ENCODE measurements at regions not wholly inside any gene's neighbourhood (a gene's known extent, or its start where the extent isn't known, plus 50 kb on each side); places are given as distances from the start of the nearest gene placed in this dataset.
"Not testable (repeated sequence)": the region's sequence is repeated elsewhere in the genome, so short reads cannot be mapped to it uniquely, and the experiment has no call there.

GRCh38 chr18:10100941-10101701 lies 187.3 kb downstream of the VAPA start:
- Histone ChIP-seq H3K9me3 (no peaks in the 10 kb centered on the region), H3K4me1 (no peaks in the 10 kb centered on the region), H3K9ac (ENCODE audit: low read depth in 2 of 2, low read length in 2 of 2) (no peak overlapping the region), H3K27me3 (no peaks in the 10 kb centered on the region), H3K27ac (no peak overlapping the region), H3K36me3 (no peaks in the 10 kb centered on the region), H3K4me3 (no peak overlapping the region)
- TF ChIP-seq CTCF (IDR thresholded peaks at IDR 0.05): no peak
- intact Hi-C loops (cut with DNase I): no loop called here
- DNase-seq: no peak

- Histone ChIP-seq H3K27ac (no peak overlapping the region), H3K9ac (ENCODE audit: low read depth in 2 of 2, low read length in 2 of 2) (no peak overlapping the region), H3K27me3 (no peaks in the 10 kb centered on the region), H3K4me3 (no peak overlapping the region), H3K36me3 (no peaks in the 10 kb centered on the region), H3K4me1 (no peaks in the 10 kb centered on the region), H3K9me3 (no peaks in the 10 kb centered on the region)
- DNase-seq: no peak
- no peak for TF ChIP-seq CTCF (IDR thresholded peaks at IDR 0.05)
- intact Hi-C loops (cut with DNase I): no loop called here
Measured at GRCh38 chr18:10101729-10102128, 187.9 kb downstream of the VAPA start.

- H3K27me3 ChIP-seq; H3K4me3 ChIP-seq; H3K9me3 ChIP-seq; H3K27ac ChIP-seq; H3K4me1 ChIP-seq; DNase-seq; H3K9ac ChIP-seq (ENCODE audit: low read depth in 2 of 2, low read length in 2 of 2); intact Hi-C loops (cut with DNase I); H3K36me3 ChIP-seq: not testable (repeated sequence)
Measured at GRCh38 chr18:10105118-10105517, 191.3 kb downstream of the VAPA start.

- no peak for DNase-seq
- no peak overlapping the region for H3K27ac ChIP-seq
- H3K4me3 ChIP-seq: no peak overlapping the region
- no peaks in the 10 kb centered on the region for H3K36me3 ChIP-seq
- no peak for TF ChIP-seq CTCF (IDR thresholded peaks at IDR 0.05)
- intact Hi-C loops (cut with DNase I): no loop called here
- no peaks in the 10 kb centered on the region for H3K9me3 ChIP-seq
- no peaks in the 10 kb centered on the region for H3K27me3 ChIP-seq
- H3K9ac ChIP-seq (ENCODE audit: low read depth in 2 of 2, low read length in 2 of 2): no peak overlapping the region
- H3K4me1 ChIP-seq: no peaks in the 10 kb centered on the region
Measured at GRCh38 chr18:10111191-10111590, 197.4 kb downstream of the VAPA start.

- no peak for TF ChIP-seq CTCF (IDR thresholded peaks at IDR 0.05)
- Histone ChIP-seq H3K36me3 (no peaks in the 10 kb centered on the region), H3K4me1 (no peaks in the 10 kb centered on the region), H3K27ac (no peak overlapping the region), H3K9ac (ENCODE audit: low read depth in 2 of 2, low read length in 2 of 2) (no peak overlapping the region), H3K9me3 (no peaks in the 10 kb centered on the region), H3K27me3 (no peaks in the 10 kb centered on the region), H3K4me3 (no peak overlapping the region)
- DNase-seq: no peak
- intact Hi-C loops (cut with DNase I): no loop called here
Measured at GRCh38 chr18:10111944-10112343, 198.1 kb downstream of the VAPA start.

- Histone ChIP-seq H3K9me3 (no peaks in the 10 kb centered on the region), H3K9ac (ENCODE audit: low read depth in 2 of 2, low read length in 2 of 2) (no peak overlapping the region), H3K4me3 (no peak overlapping the region), H3K36me3 (no peaks in the 10 kb centered on the region), H3K27ac (no peak overlapping the region), H3K27me3 (no peaks in the 10 kb centered on the region), H3K4me1 (no peaks in the 10 kb centered on the region)
- no peak for TF ChIP-seq CTCF (IDR thresholded peaks at IDR 0.05)
- DNase-seq: no peak
- intact Hi-C loops (cut with DNase I): no loop called here
Measured at GRCh38 chr18:10113121-10114022, 199.6 kb downstream of the VAPA start.

All from colonic mucosa (tissue), 4 donors.